Breast epithelium (tissue), 3 donors: ENCODE measurements at regions not wholly inside any gene's neighbourhood (a gene's known extent, or its start where the extent isn't known, plus 50 kb on each side); places are given as distances from the start of the nearest gene placed in this dataset.

Source experiments
- POLR2A ChIP-seq: fragments of 450-650 bp; IDR thresholded peaks from one replicate; pipeline ENCODE4 v1.6.1; 2016; ENCODE audit warnings: antibody characterized with exemption, mild to moderate bottlenecking, moderate library complexity
- POLR2AphosphoS5 ChIP-seq, 3 donors: sonication (generic); formaldehyde crosslinking; IDR thresholded peaks; one replicate each; pipeline ENCODE4 v1.6.1; 2017; ENCODE audit warnings: antibody characterized with exemption in 3 of 3
- TF ChIP-seq, protein P1 (sequence below), 3 donors: fragments of 450-650 bp; IDR thresholded peaks; one replicate each; pipeline ENCODE4 v1.5.1; 2016 to 2017; ENCODE audit warnings: antibody characterized with exemption in 3 of 3, mild to moderate bottlenecking in 3 of 3, moderate library complexity in 3 of 3

DNA sequence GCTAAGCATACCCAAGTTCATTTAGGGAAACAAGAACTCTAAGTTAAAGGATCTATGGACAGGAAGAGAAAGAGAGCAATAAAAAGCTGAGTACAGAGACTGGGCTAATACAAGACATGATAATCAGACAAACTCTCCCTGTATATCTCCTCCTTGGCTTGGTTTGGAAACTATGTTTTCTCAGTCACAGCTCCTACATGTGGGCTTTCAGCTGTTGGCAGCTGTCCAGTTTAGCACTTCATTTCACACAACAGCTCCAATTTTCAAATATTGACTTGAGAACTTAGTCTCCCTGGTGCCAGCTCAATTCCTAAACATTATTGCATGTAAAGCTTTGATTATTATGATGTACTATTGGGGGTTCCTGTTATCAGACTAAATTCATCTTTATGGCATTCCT is 222.8 kb upstream of the OBI1 start:
- TF ChIP-seq, protein P1, sequence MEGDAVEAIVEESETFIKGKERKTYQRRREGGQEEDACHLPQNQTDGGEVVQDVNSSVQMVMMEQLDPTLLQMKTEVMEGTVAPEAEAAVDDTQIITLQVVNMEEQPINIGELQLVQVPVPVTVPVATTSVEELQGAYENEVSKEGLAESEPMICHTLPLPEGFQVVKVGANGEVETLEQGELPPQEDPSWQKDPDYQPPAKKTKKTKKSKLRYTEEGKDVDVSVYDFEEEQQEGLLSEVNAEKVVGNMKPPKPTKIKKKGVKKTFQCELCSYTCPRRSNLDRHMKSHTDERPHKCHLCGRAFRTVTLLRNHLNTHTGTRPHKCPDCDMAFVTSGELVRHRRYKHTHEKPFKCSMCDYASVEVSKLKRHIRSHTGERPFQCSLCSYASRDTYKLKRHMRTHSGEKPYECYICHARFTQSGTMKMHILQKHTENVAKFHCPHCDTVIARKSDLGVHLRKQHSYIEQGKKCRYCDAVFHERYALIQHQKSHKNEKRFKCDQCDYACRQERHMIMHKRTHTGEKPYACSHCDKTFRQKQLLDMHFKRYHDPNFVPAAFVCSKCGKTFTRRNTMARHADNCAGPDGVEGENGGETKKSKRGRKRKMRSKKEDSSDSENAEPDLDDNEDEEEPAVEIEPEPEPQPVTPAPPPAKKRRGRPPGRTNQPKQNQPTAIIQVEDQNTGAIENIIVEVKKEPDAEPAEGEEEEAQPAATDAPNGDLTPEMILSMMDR (IDR thresholded peaks at IDR 0.05): no peak
- no peak for TF ChIP-seq POLR2A
- TF ChIP-seq POLR2AphosphoS5 (IDR thresholded peaks at IDR 0.05): no peak
